ENCODE measurements at regions not wholly inside any gene's neighbourhood (a gene's known extent, or its start where the extent isn't known, plus 50 kb on each side); places are given as distances from the start of the nearest gene placed in this dataset.

- no peaks in the 10 kb centered on the region for H3K27me3 ChIP-seq (replicated peaks; ENCODE audit: control insufficient read depth, insufficient read depth, low read length)
- Mint-ChIP-seq H3K27me3 (ENCODE audit: insufficient read depth, unreplicated experiment) (peaks cover 8% of the 10 kb centered on the region), H3K9me3 (ENCODE audit: unreplicated experiment) (no peaks in the 10 kb centered on the region), H3K4me3 (ENCODE audit: unreplicated experiment) (no peak overlapping the region), H3K4me1 (ENCODE audit: low read depth, unreplicated experiment) (no peaks in the 10 kb centered on the region), H3K27ac (ENCODE audit: unreplicated experiment) (no peak overlapping the region), H3K36me3 (ENCODE audit: insufficient read depth, unreplicated experiment) (no peaks in the 10 kb centered on the region)
- no peak for DNase-seq
- H3K4me1 ChIP-seq = no peaks in the 10 kb centered on the region
- ChIA-PET CTCF (no interaction called here), POLR2A (no interaction called here)
- H3K9me3 ChIP-seq = no peaks in the 10 kb centered on the region
- no peak overlapping the region for H3K4me3 ChIP-seq (ENCODE audit: low read depth, low read length)
- intact Hi-C loops (cut with micrococcal nuclease; ENCODE audit: unreplicated experiment) = no loop called here
- H3K36me3 ChIP-seq (ENCODE audit: control insufficient read depth, insufficient read depth, low read length) = no peaks in the 10 kb centered on the region
- no peak for TF ChIP-seq CTCF (IDR thresholded peaks at IDR 0.05; ENCODE audit: insufficient read depth in 1 of 2, low read depth in 1 of 2, low read length in 1 of 2, severe bottlenecking in 1 of 2, unreplicated experiment in 1 of 2)
- BruUV-seq (replicated peaks) = no TSS peak
Measured at GRCh38 chr20:17140894-17141293, 85.9 kb upstream of the PCSK2 start.

- no peak overlapping the region for H3K27ac Mint-ChIP-seq (ENCODE audit: unreplicated experiment)
- TF ChIP-seq CTCF (IDR thresholded peaks at IDR 0.05; ENCODE audit: insufficient read depth in 1 of 2, low read depth in 1 of 2, low read length in 1 of 2, severe bottlenecking in 1 of 2, unreplicated experiment in 1 of 2) = no peak
- H3K4me1 ChIP-seq = no peaks in the 10 kb centered on the region
- intact Hi-C loops (cut with micrococcal nuclease; ENCODE audit: unreplicated experiment) = no loop called here
- H3K4me3 Mint-ChIP-seq (ENCODE audit: unreplicated experiment) = no peak overlapping the region
- H3K27me3 ChIP-seq (replicated peaks; ENCODE audit: control insufficient read depth, insufficient read depth, low read length) = no peaks in the 10 kb centered on the region
- no peaks in the 10 kb centered on the region for H3K36me3 ChIP-seq (ENCODE audit: control insufficient read depth, insufficient read depth, low read length)
- H3K9me3 Mint-ChIP-seq (ENCODE audit: unreplicated experiment) = no peaks in the 10 kb centered on the region
- H3K4me1 Mint-ChIP-seq (ENCODE audit: low read depth, unreplicated experiment) = no peaks in the 10 kb centered on the region
- H3K27me3 Mint-ChIP-seq (ENCODE audit: insufficient read depth, unreplicated experiment) = peaks cover 8% of the 10 kb centered on the region
- no peaks in the 10 kb centered on the region for H3K36me3 Mint-ChIP-seq (ENCODE audit: insufficient read depth, unreplicated experiment)
- no peak for DNase-seq
- no TSS peak for BruUV-seq (replicated peaks)
- no peaks in the 10 kb centered on the region for H3K9me3 ChIP-seq
- no peak overlapping the region for H3K4me3 ChIP-seq (ENCODE audit: low read depth, low read length)
- CTCF ChIA-PET = no interaction called here
- POLR2A ChIA-PET = no interaction called here
Measured at GRCh38 chr20:17141568-17141967, 85.3 kb upstream of the PCSK2 start.

- ChIA-PET CTCF (no interaction called here), POLR2A (no interaction called here)
- Mint-ChIP-seq H3K27ac (ENCODE audit: unreplicated experiment) (no peak overlapping the region), H3K36me3 (ENCODE audit: insufficient read depth, unreplicated experiment) (no peaks in the 10 kb centered on the region), H3K4me3 (ENCODE audit: unreplicated experiment) (no peak overlapping the region), H3K27me3 (ENCODE audit: insufficient read depth, unreplicated experiment) (peaks cover 8% of the 10 kb centered on the region), H3K9me3 (ENCODE audit: unreplicated experiment) (no peaks in the 10 kb centered on the region), H3K4me1 (ENCODE audit: low read depth, unreplicated experiment) (no peaks in the 10 kb centered on the region)
- no peaks in the 10 kb centered on the region for H3K27me3 ChIP-seq (replicated peaks; ENCODE audit: control insufficient read depth, insufficient read depth, low read length)
- H3K4me3 ChIP-seq (ENCODE audit: low read depth, low read length) = no peak overlapping the region
- BruUV-seq (replicated peaks) = no TSS peak
- no peaks in the 10 kb centered on the region for H3K9me3 ChIP-seq
- intact Hi-C loops (cut with micrococcal nuclease; ENCODE audit: unreplicated experiment) = no loop called here
- H3K4me1 ChIP-seq = no peaks in the 10 kb centered on the region
- no peaks in the 10 kb centered on the region for H3K36me3 ChIP-seq (ENCODE audit: control insufficient read depth, insufficient read depth, low read length)
- TF ChIP-seq CTCF (IDR thresholded peaks at IDR 0.05; ENCODE audit: insufficient read depth in 1 of 2, low read depth in 1 of 2, low read length in 1 of 2, severe bottlenecking in 1 of 2, unreplicated experiment in 1 of 2) = no peak
- DNase-seq = no peak
Measured at GRCh38 chr20:17142666-17143065, 84.2 kb upstream of the PCSK2 start.

Measured in Caco-2 (cell line).